MCF 10A (cell line): ENCODE measurements at regions not wholly inside any gene's neighbourhood (a gene's known extent, or its start where the extent isn't known, plus 50 kb on each side); places are given as distances from the start of the nearest gene placed in this dataset.

ENCODE experiments used
- BruUV-seq: library from RNA; stranded (reverse); fragments of 400-500 nt; replicated peaks from 2 replicates; lab custom pipeline; 2021; lab: Mats Ljungman, UMichigan
- CTCF ChIA-PET: fragments of 300-600 bp; sonication (Branson Sonifier 250); formaldehyde crosslinking; extraction: SDS; loops from one replicate; lab custom pipeline; 2021; ENCODE audit warnings: antibody characterized with exemption, inconsistent platforms; lab: Yijun Ruan, JAX
- POLR2A ChIA-PET: fragments of 300-600, 350-650 bp; sonication (Branson Sonifier 250); formaldehyde crosslinking; extraction: SDS; loops from one replicate; lab custom pipeline; 2020; ENCODE audit warnings: antibody characterized with exemption, inconsistent platforms; lab: Yijun Ruan, JAX
- DNase-seq: peaks from one replicate; pipeline ENCODE4 v3.0.0-alpha.2; 2018; ENCODE audit not compliant: unreplicated experiment
- H3K27ac Mint-ChIP-seq: one replicate; pipeline ENCODE4 v1.8.0; 2022; ENCODE audit warnings: mild to moderate bottlenecking, low read depth, mixed read lengths; ENCODE audit not compliant: unreplicated experiment
- H3K27me3 Mint-ChIP-seq: one replicate; pipeline ENCODE4 v1.8.0; 2022; ENCODE audit warnings: mixed read lengths; ENCODE audit not compliant: insufficient read depth, unreplicated experiment
- H3K36me3 Mint-ChIP-seq: one replicate; pipeline ENCODE4 v1.8.0; 2022; ENCODE audit warnings: mild to moderate bottlenecking, moderate library complexity, mixed read lengths; ENCODE audit not compliant: insufficient read depth, unreplicated experiment
- H3K4me1 Mint-ChIP-seq: one replicate; pipeline ENCODE4 v1.8.0; 2022; ENCODE audit warnings: mixed read lengths; ENCODE audit not compliant: insufficient read depth, unreplicated experiment
- H3K4me3 Mint-ChIP-seq: one replicate; pipeline ENCODE4 v1.8.0; 2022; ENCODE audit warnings: mild to moderate bottlenecking, moderate library complexity, mixed read lengths; ENCODE audit not compliant: unreplicated experiment
- H3K9me3 Mint-ChIP-seq: one replicate; pipeline ENCODE4 v1.8.0; 2022; ENCODE audit warnings: mixed read lengths; ENCODE audit not compliant: unreplicated experiment
- CTCF ChIP-seq: fragments of 200-600 bp; IDR thresholded peaks from one replicate; pipeline ENCODE4 v1.8.0; 2022; ENCODE audit warnings: antibody characterized with exemption, mild to moderate bottlenecking; ENCODE audit not compliant: unreplicated experiment
- intact Hi-C: fragments of 100-400 bp; cut with micrococcal nuclease; formaldehyde crosslinking; loops from 2 replicates; pipeline ENCODE4 v1.14.1; 2022

- Mint-ChIP-seq H3K4me3 (no peak overlapping the region), H3K27me3 (no peaks in the 10 kb centered on the region), H3K4me1 (peaks cover 22% of the 10 kb centered on the region), H3K27ac (no peak overlapping the region), H3K36me3 (no peaks in the 10 kb centered on the region), H3K9me3 (peaks cover 12% of the 10 kb centered on the region)
- peak; percentile 35 for DNase-seq
- TF ChIP-seq CTCF: no peak
- intact Hi-C loops: no loop called here
- ChIA-PET CTCF (interaction anchor here (0.6 kb wide), 1 partner anchor 335 kb away, joined by 4 read pairs; no protein-coding TSS in a partner anchor), POLR2A (no interaction called here)
- no TSS peak for BruUV-seq
These were observed 180.9 kb upstream of the TWIST2 start for GRCh38 chr2:238667008-238667407.

GRCh38 chr2:238667639-238668038 is 180.2 kb upstream of the TWIST2 start:
- Mint-ChIP-seq H3K4me3 (no peak overlapping the region), H3K27ac (no peak overlapping the region), H3K27me3 (no peaks in the 10 kb centered on the region), H3K4me1 (peaks cover 22% of the 10 kb centered on the region), H3K36me3 (no peaks in the 10 kb centered on the region), H3K9me3 (peaks cover 12% of the 10 kb centered on the region)
- no TSS peak for BruUV-seq
- intact Hi-C loops: no loop called here
- no peak for TF ChIP-seq CTCF
- DNase-seq: no peak
- ChIA-PET CTCF (interaction anchor here (0.6 kb wide), 1 partner anchor 335 kb away, joined by 4 read pairs; no protein-coding TSS in a partner anchor), POLR2A (interaction anchor here (0.6 kb wide), 2 partner anchors 19 to 784 kb away, joined by 3 to 4 read pairs; no protein-coding TSS in a partner anchor)

- TF ChIP-seq CTCF: no peak
- peaks cover 22% of the 10 kb centered on the region for H3K4me1 Mint-ChIP-seq
- no peaks in the 10 kb centered on the region for H3K36me3 Mint-ChIP-seq
- CTCF ChIA-PET: no interaction called here
- intact Hi-C loops: no loop called here
- H3K27ac Mint-ChIP-seq: no peak overlapping the region
- H3K27me3 Mint-ChIP-seq: no peaks in the 10 kb centered on the region
- BruUV-seq: no TSS peak
- peaks cover 12% of the 10 kb centered on the region for H3K9me3 Mint-ChIP-seq
- no peak overlapping the region for H3K4me3 Mint-ChIP-seq
- POLR2A ChIA-PET: no interaction called here
- no peak for DNase-seq
These were observed 179.5 kb upstream of the TWIST2 start for GRCh38 chr2:238668426-238668825.

GRCh38 chr2:238669046-238669445 is 178.8 kb upstream of the TWIST2 start:
- Mint-ChIP-seq H3K36me3 (no peaks in the 10 kb centered on the region), H3K9me3 (peaks cover 12% of the 10 kb centered on the region), H3K27me3 (no peaks in the 10 kb centered on the region), H3K4me1 (peaks cover 22% of the 10 kb centered on the region), H3K27ac (no peak overlapping the region), H3K4me3 (no peak overlapping the region)
- CTCF ChIA-PET: no interaction called here
- no peak for DNase-seq
- intact Hi-C loops: no loop called here
- POLR2A ChIA-PET: interaction anchor here (0.6 to 1.3 kb wide), 5 partner anchors 17 to 311 kb away, joined by 3 to 6 read pairs (median 3); no protein-coding TSS in a partner anchor
- BruUV-seq: no TSS peak
- no peak for TF ChIP-seq CTCF
